ENCODE measurements at regions not wholly inside any gene's neighbourhood (a gene's known extent, or its start where the extent isn't known, plus 50 kb on each side); places are given as distances from the start of the nearest gene placed in this dataset.

DNA sequence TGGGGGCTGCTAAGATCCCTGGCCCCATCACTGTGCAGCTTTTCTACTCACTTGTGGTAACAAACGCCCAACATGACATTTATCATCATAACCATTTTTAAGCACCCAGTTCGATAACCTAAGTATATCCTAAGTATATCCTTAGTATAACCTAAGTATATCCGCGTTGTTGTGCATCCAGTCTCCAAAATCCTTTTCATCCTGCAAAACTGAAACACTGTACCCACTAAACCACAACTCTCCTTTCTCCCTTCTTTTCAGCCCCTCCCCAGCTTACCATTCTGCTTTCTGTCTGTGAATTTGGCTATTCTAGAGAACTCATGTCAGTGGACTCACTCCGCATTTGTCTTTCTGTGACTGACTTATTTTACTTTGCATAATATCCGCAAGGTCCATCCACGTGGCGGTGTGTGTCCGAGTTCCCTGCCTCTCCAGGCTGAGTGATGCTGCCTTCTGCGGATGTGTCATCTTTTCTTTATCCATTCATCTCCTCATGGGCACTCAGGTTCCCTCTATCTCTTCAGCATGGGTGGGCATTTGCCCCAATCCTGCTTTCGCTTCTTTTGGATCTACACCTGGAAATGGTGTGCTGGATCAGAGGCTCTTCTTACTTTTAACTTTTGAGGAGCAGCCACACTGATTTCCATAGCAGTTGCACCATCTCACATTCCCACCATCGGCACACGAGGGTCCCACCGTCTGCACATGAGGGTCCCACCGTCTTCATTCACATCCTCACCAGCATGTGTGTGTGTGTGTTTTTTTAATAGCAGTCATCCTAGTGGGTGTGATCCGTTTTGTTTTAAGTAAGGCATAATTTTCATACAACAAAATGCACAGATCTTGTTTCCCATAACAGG is 82.4 kb upstream of the CLDN5 start:
- Histone ChIP-seq H3T11ph (ENCODE audit: low read length) (no peak overlapping the region), H3K4ac (ENCODE audit: low read depth, low read length) (no peak overlapping the region), H3K79me2 (ENCODE audit: insufficient read depth, low read length) (no peaks in the 10 kb centered on the region), H3K27ac (ENCODE audit: insufficient read length, low read depth, low read length) (no peak overlapping the region), H4K91ac (ENCODE audit: insufficient read length, low read depth, low read length) (no peak overlapping the region), H3K18ac (ENCODE audit: insufficient read length, low read depth, low read length) (no peak overlapping the region), H2BK120ac (ENCODE audit: low read depth, low read length, poor library complexity, severe bottlenecking) (no peak overlapping the region), H4K5ac (ENCODE audit: insufficient read length, low read depth, low read length) (no peak overlapping the region), H3K14ac (ENCODE audit: insufficient read depth, low read length) (no peak overlapping the region), H3K23me2 (ENCODE audit: insufficient read length, low read depth, low read length, poor library complexity, severe bottlenecking) (no peaks in the 10 kb centered on the region), H4K20me1 (ENCODE audit: control insufficient read depth, insufficient read depth, insufficient read length) (no peaks in the 10 kb centered on the region), H3K27me3 (ENCODE audit: insufficient read depth, low read length) (no peaks in the 10 kb centered on the region), H3K4me1 (ENCODE audit: insufficient read depth, low read length) (peaks cover 3% of the 10 kb centered on the region; the same call in 1 of the 2 replicates), H2AK5ac (ENCODE audit: insufficient read length, low read length) (no peak overlapping the region), H3K56ac (ENCODE audit: insufficient read length, low read depth, low read length) (no peak overlapping the region), H3K23ac (ENCODE audit: insufficient read length, low read depth, low read length) (no peak overlapping the region), H2BK15ac (ENCODE audit: low read depth, low read length) (no peak overlapping the region), H3K79me1 (ENCODE audit: insufficient read depth, low read depth, low read length, poor library complexity, severe bottlenecking) (no peaks in the 10 kb centered on the region), H4K8ac (replicated peaks; ENCODE audit: insufficient read length, low read depth, low read length) (no peak overlapping the region), H3K9ac (ENCODE audit: extremely low read depth, insufficient read length, low read length) (no peak overlapping the region), H2BK20ac (ENCODE audit: low read depth, low read length, poor library complexity, severe bottlenecking) (no peak overlapping the region), H2BK12ac (ENCODE audit: insufficient read length, low read depth, low read length) (no peak overlapping the region), H2BK5ac (ENCODE audit: insufficient read length, low read length) (no peak overlapping the region), H2AFZ (ENCODE audit: low read length) (no peak overlapping the region), H3K4me2 (ENCODE audit: insufficient read depth, insufficient read length, low read length) (no peak overlapping the region), H3K9me3 (ENCODE audit: control insufficient read depth, low read depth, low read length) (no peaks in the 10 kb centered on the region)
- no peak overlapping the region; a peak in 1 of 7 replicates for H3K27ac Mint-ChIP-seq
- H3K9me3 Mint-ChIP-seq = no peaks in the 10 kb centered on the region
- no CpG with 5 or more reads among the region's 16 CpGs for WGBS (ENCODE audit: extremely low coverage, insufficient read length, low lambda C conversion rate)
- H3K4me3 Mint-ChIP-seq = no peak overlapping the region
- H3K27me3 Mint-ChIP-seq (ENCODE audit: low read depth) = peaks cover 3% of the 10 kb centered on the region; the same call in 1 of the 2 replicates
- TF ChIP-seq, protein P1, sequence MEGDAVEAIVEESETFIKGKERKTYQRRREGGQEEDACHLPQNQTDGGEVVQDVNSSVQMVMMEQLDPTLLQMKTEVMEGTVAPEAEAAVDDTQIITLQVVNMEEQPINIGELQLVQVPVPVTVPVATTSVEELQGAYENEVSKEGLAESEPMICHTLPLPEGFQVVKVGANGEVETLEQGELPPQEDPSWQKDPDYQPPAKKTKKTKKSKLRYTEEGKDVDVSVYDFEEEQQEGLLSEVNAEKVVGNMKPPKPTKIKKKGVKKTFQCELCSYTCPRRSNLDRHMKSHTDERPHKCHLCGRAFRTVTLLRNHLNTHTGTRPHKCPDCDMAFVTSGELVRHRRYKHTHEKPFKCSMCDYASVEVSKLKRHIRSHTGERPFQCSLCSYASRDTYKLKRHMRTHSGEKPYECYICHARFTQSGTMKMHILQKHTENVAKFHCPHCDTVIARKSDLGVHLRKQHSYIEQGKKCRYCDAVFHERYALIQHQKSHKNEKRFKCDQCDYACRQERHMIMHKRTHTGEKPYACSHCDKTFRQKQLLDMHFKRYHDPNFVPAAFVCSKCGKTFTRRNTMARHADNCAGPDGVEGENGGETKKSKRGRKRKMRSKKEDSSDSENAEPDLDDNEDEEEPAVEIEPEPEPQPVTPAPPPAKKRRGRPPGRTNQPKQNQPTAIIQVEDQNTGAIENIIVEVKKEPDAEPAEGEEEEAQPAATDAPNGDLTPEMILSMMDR (conservative IDR thresholded peaks at IDR 0.05) = no peak
- no peak for DNase-seq
- peaks cover 27 to 47% of the 10 kb centered on the region in 2 experiments for H3K4me1 Mint-ChIP-seq
- no peaks in the 10 kb centered on the region for H3K36me3 Mint-ChIP-seq (ENCODE audit: insufficient read depth in 1 of 3, low read depth in 3 of 3)

Data from H9 (cell line).